HG03025 (cell line): ENCODE measurements at regions not wholly inside any gene's neighbourhood (a gene's known extent, or its start where the extent isn't known, plus 50 kb on each side); places are given as distances from the start of the nearest gene placed in this dataset.

Experiments used
- ATAC-seq: cut with Tn5 transposase; IDR thresholded peaks from one replicate; pipeline ENCODE4 v1.9.1; 2021; ENCODE audit warnings: mild to moderate bottlenecking, moderate library complexity; ENCODE audit not compliant: unreplicated experiment, low FRiP score

- no peak for ATAC-seq
Observed at GRCh38 chr10:64060389-64060788, 539.2 kb downstream of the REEP3 start.

DNA sequence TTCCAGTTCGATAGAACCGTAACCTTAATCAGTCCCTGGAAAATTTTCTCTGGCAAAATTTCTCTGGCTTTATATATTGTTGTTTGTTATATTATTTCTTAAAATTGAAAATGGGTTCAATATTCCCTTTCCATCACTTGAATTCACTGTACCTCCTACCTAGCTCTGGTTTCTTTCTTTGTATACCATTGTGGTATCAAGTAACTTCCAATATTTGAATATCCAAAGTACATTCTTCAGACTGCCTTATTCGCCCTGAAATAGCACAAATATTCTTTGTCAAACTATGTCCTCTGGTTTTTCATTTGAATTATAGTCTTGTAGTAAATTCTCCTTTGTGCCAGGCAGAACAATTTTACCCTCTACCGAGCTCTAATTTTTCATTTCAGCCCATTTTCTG lies 541.6 kb downstream of the REEP3 start:
- ATAC-seq, result no peak

GRCh38 chr10:64067009-64067606 lies 545.9 kb downstream of the REEP3 start:
- no peak for ATAC-seq

- no peak for ATAC-seq
Observed at GRCh38 chr10:64067859-64068258, 546.7 kb downstream of the REEP3 start.

GRCh38 chr10:64070241-64070640 lies 549.0 kb downstream of the REEP3 start:
- no peak for ATAC-seq

DNA sequence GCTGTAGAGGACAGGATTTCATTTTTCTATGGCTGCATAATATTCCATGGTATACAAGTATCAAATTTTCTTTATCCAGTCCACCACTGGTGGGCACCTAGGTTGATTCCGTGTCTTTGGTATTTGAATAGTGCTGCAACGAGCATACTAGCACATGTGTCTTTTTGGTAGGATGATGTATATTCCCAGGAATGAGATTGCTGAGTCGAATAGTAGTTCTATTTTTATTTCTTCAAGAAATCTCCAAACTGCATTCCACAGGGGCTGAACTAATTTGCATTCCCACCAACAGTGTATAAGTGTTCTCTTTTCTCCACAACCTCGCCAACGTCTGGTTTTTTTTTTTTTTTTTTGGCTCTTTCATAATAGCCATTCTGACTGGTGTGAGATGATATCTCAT lies 550.0 kb downstream of the REEP3 start:
- ATAC-seq, result no peak

DNA sequence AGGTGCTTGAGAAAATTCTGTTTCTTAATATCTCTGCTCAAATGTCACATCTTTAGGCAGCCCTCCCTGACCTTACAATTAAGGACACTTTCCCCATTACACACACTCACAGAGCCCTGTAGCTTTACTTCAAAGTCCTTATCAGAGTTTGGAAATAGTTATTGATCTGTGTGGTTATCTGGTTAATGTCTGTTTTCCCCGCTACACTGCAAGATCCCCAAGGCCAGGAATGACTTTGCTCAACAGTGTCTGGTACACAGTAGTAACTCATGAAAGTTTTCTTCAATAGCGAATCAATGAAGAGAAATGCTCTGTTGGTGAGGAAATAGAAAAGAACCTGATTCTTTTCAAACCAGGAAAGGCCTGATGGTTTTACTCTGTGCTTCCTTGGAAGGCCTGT lies 554.4 kb downstream of the REEP3 start:
- ATAC-seq, result no peak

DNA sequence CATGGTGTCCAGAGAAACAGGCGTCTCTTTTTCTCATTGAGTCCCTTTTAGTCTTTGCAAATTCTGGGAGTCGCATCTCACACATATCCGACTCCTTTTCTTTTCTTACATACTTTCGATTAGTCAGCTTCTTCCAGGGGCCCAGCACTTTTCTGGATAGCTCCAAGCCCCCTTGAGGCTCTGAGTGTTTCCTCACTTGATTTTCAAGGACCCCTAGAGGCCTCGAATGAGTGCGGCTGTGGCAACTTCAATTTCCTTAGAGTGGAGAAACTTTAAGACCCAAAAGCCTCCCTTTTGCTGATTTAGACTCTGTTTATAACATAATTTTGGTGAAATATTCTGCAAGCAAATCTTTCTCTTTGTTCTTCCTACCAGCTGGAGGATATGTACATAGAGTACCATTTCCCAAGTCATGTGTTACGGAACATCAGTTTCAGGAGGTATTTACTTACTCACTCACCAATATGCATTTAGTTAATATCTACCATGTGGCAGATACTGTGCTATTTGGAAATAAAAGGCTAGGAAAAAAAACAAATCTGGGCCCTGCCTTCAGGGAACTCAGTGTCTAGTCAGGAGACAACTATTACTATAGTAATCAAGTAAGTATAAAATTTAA lies 555.2 kb downstream of the REEP3 start:
- no peak for ATAC-seq

GRCh38 chr10:64079341-64079740 lies 558.1 kb downstream of the REEP3 start:
- ATAC-seq, result no peak

DNA sequence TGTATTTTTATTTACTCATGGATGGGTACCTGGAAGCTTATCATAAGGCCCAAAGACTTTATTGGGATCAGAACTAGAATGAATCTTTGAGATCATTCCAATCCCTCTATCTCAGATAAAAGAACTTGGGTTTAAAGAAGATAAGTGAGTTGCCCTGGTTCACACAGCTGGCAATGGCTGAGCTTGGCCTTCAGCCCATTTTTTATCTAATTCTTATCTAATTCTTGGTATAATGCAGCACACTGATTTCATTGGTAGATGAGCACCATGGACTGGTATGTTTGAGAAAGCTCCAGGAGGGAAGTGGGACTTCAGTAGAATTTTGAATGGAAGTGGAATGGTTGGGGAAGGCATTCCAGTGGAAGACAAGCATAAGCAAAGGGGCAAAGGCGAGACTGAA lies 558.9 kb downstream of the REEP3 start:
- ATAC-seq, result no peak

GRCh38 chr10:64081947-64082482 lies 560.8 kb downstream of the REEP3 start:
- ATAC-seq, result no peak

DNA sequence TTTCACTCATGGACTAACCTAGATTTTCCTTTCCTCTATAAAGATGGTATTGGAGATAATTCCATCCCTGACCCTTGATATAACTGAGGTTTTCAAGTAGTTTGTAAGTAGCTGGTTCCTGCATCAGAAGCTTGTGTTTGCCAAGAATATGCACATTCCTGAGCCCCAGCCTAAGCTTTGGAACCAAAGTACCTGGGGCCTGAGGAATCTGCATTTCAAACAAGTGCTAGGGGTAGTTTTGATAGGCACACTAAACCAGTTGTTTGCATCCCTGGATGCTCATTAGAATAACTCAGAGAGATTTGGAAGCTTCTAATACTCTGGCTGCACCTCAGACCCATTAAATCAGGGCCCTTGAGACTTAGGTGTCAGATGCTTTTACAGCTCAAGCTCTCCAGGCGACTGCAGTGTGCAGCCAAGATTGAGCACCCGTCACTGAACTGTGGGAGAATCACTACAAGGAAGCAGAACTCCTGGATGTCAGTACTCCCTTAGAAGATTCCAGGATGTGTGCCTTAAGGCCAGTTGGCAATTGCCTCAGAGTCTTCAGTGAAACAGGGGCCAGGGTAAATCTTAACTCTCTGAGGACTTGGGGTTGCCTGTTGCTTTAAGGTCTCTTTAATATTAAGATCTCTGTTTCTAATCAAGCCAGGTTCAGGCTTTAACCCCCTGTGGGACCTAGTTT lies 565.0 kb downstream of the REEP3 start:
- ATAC-seq, result no peak

- no peak for ATAC-seq
Observed at GRCh38 chr10:64089648-64090047, 568.4 kb downstream of the REEP3 start.

DNA sequence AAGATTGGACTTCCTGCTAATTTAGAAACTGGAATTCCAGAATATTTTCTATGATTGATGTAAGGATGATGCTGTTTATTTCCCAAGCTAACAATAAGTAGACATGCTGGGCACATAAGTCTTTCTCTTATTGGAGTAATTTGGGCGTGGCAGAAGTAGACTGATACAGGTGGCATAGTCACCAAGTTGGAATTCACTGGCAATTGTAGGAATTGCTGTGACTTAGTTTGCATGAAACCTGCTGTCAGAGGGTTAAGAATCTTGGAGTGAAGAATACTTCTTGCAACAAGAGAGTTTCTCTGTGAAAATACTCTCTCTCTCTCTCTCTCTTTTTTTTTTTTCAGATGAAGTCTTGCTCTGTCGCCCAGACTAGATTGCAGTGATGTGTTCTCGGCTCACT lies 569.7 kb downstream of the REEP3 start:
- ATAC-seq, result no peak

DNA sequence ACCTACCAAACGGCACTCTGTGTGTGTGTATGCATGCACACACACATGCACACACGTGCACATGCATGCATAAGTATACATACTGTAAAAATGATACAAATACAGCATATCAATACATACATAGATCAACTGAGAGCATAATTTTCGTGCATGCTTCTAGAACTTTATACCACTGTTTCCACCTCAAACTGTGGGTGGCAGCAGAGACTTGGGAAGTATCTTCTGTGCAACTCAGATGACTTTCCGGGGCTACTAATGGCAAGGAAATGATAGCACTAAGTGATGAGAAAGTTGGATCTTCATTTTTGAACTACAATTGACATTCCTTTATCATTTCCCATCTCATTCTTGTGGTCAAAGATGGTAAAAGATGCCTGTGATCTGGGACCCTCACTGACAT lies 570.7 kb downstream of the REEP3 start:
- no peak for ATAC-seq

GRCh38 chr10:64093304-64093703 lies 572.1 kb downstream of the REEP3 start:
- ATAC-seq, result no peak

- no peak for ATAC-seq
Observed at GRCh38 chr10:64093946-64094535, 572.8 kb downstream of the REEP3 start.

DNA sequence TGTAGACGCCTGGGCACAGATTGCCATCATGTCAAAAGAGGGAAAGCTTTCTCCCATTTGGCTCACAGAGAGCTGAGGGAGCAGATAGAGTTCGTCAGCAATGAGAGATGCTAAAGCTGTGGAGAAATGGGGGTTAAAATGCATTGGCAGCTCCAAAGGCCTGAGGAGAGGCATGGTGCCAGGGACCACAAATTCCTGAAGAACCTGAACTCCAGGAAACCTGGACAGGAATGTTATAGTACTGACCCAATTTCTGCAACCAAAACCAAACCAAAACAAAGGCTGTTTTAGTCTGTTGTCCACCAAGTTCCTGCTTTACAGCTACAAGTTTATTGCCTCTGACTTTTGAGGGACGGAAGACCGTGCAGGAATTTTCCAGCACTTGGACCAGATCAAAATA lies 575.7 kb downstream of the REEP3 start:
- no peak for ATAC-seq

DNA sequence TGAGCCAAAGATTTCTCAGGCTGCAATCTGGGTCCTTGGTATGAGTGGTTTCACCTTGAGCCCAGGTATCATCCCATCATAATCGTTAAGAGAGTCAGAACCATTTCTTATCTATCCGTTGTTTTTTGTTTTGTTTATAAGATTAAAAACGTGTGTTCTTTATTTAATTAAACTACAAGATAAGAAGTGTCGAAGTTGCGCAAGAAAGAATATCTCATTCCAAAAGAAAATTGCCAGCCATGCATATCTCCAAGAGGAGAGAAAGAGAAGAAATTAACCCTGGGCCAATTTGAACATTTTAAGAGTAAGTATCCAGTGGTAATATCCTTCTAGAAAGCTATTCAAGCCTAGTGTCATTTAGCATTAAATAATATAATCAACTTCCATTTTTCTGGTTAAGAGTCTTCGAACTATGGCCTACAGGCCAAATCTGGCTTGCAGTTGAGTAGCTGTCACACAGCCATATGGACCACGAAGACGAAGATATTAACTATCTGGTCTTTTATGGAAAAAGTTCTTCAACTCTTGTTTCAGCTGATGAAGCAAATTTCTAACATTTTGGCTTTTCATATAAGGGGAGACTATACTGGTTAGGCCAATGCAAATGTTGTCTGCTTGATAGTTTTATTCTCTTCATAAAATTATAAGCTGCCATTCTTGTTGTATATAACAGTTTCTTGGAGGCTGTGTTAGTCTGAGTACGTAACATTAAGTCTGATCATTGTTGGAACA lies 576.4 kb downstream of the REEP3 start:
- no peak for ATAC-seq

- no peak for ATAC-seq
Observed at GRCh38 chr10:64098994-64099393, 577.8 kb downstream of the REEP3 start.
